ENCODE measurements at regions not wholly inside any gene's neighbourhood (a gene's known extent, or its start where the extent isn't known, plus 50 kb on each side); places are given as distances from the start of the nearest gene placed in this dataset.

- H3K27me3 ChIP-seq = no peaks in the 10 kb centered on the region
These were observed 113.1 kb upstream of the ID2 start for GRCh38 chr2:8568543-8569302.

GRCh38 chr2:8569332-8569930 is 112.4 kb upstream of the ID2 start:
- Histone ChIP-seq H3K9me3 (no peaks in the 10 kb centered on the region), H3K36me3 (no peaks in the 10 kb centered on the region), H3K27ac (peak overlapping the region in 1 of 3 donors; percentile 82), H3K4me1 (peaks cover 37 to 38% of the 10 kb centered on the region in 2 donors), H3K27me3 (no peaks in the 10 kb centered on the region), H3K4me3 (replicated peaks in 1 of 3) (no peak overlapping the region)
- DNase-seq = no peak
- intact Hi-C loops (cut with DNase I) = no loop called here
- WGBS, 2 donors = 79 to 84% methylated on average over 8 to 11 of the region's 11 CpGs
- TF ChIP-seq CTCF (IDR thresholded peaks at IDR 0.05) (no peak), POLR2A (IDR thresholded peaks at IDR 0.05) (no peak)

More at GRCh38 chr2:8568543-8569302, 113.1 kb upstream of the ID2 start:
- 53 to 56% methylated on average over 12 of the region's 12 CpGs for WGBS, 2 donors
- Histone ChIP-seq H3K4me1 (peaks cover 37 to 38% of the 10 kb centered on the region in 2 donors), H3K36me3 (no peaks in the 10 kb centered on the region), H3K27ac (peak overlapping the region; percentile 20 to 84 (median 82)), H3K9me3 (no peaks in the 10 kb centered on the region), H3K4me3 (replicated peaks in 1 of 3) (no peak overlapping the region)
- TF ChIP-seq CTCF (IDR thresholded peaks at IDR 0.05) = no peak
- TF ChIP-seq POLR2A (IDR thresholded peaks at IDR 0.05) = no peak
- peak; percentile 58 to 67 for DNase-seq
- intact Hi-C loops (cut with DNase I) = no loop called here

- H3K9me3 ChIP-seq = no peaks in the 10 kb centered on the region
- intact Hi-C loops (cut with DNase I) = loop anchor here (10.0 kb wide), 1 partner anchor 46 kb away; no protein-coding TSS in a partner anchor
- H3K4me3 ChIP-seq (replicated peaks in 1 of 3) = no peak overlapping the region
- WGBS, 2 donors = 98 to 100% methylated on average over 6 to 12 of the region's 14 CpGs
- DNase-seq = no peak
- H3K36me3 ChIP-seq = no peaks in the 10 kb centered on the region
- no peaks in the 10 kb centered on the region for H3K27me3 ChIP-seq
- no peak overlapping the region for H3K27ac ChIP-seq
- TF ChIP-seq POLR2A (IDR thresholded peaks at IDR 0.05) (no peak), CTCF (IDR thresholded peaks at IDR 0.05) (no peak)
- peaks cover 37 to 38% of the 10 kb centered on the region in 2 donors for H3K4me1 ChIP-seq
These were observed 111.2 kb upstream of the ID2 start for GRCh38 chr2:8570637-8571036.

GRCh38 chr2:8571301-8571791 is 110.5 kb upstream of the ID2 start:
- Histone ChIP-seq H3K9me3 (no peaks in the 10 kb centered on the region), H3K4me3 (replicated peaks in 1 of 3) (no peak overlapping the region), H3K27me3 (no peaks in the 10 kb centered on the region), H3K4me1 (peaks cover 37 to 38% of the 10 kb centered on the region in 2 donors), H3K36me3 (no peaks in the 10 kb centered on the region), H3K27ac (no peak overlapping the region)
- intact Hi-C loops (cut with DNase I) = loop anchor here (10.0 kb wide), 1 partner anchor 47 kb away; no protein-coding TSS in a partner anchor
- DNase-seq = peak; percentile 33 to 37
- TF ChIP-seq CTCF (IDR thresholded peaks at IDR 0.05) (no peak), POLR2A (IDR thresholded peaks at IDR 0.05) (no peak)
- WGBS, 2 donors = 59 to 73% methylated on average over 13 of the region's 13 CpGs
